ENCODE measurements at regions not wholly inside any gene's neighbourhood (a gene's known extent, or its start where the extent isn't known, plus 50 kb on each side); places are given as distances from the start of the nearest gene placed in this dataset.

GRCh38 chr1:98210064-98210463, 289.2 kb upstream of the DPYD start:
- no peak for TF ChIP-seq CTCF (IDR thresholded peaks at IDR 0.05; ENCODE audit: borderline replicate concordance, control extremely low read depth, extremely low read depth, insufficient read depth, missing control alignments)
- DNase-seq (ENCODE audit: low spot score): no peak
- in situ Hi-C loops (cut with MboI; ENCODE audit: low sequenced_read_pairs, unreplicated experiment): no loop called here

- in situ Hi-C loops (cut with MboI; ENCODE audit: low sequenced_read_pairs, unreplicated experiment): no loop called here
- DNase-seq (ENCODE audit: low spot score): no peak
- no peak for TF ChIP-seq CTCF (IDR thresholded peaks at IDR 0.05; ENCODE audit: borderline replicate concordance, control extremely low read depth, extremely low read depth, insufficient read depth, missing control alignments)
Measured at GRCh38 chr1:98205291-98206017, 284.6 kb upstream of the DPYD start.

- in situ Hi-C loops (cut with MboI; ENCODE audit: low sequenced_read_pairs, unreplicated experiment): no loop called here
- DNase-seq (ENCODE audit: low spot score): no peak
- no peak for TF ChIP-seq CTCF (IDR thresholded peaks at IDR 0.05; ENCODE audit: borderline replicate concordance, control extremely low read depth, extremely low read depth, insufficient read depth, missing control alignments)
Measured at GRCh38 chr1:98203466-98203865, 282.6 kb upstream of the DPYD start.

- no peak for TF ChIP-seq CTCF (IDR thresholded peaks at IDR 0.05; ENCODE audit: borderline replicate concordance, control extremely low read depth, extremely low read depth, insufficient read depth, missing control alignments)
- DNase-seq (ENCODE audit: low spot score): no peak
- in situ Hi-C loops (cut with MboI; ENCODE audit: low sequenced_read_pairs, unreplicated experiment): no loop called here
Measured at GRCh38 chr1:98201666-98202081, 280.8 kb upstream of the DPYD start.

GRCh38 chr1:98197356-98197755, 276.5 kb upstream of the DPYD start:
- no peak for TF ChIP-seq CTCF (IDR thresholded peaks at IDR 0.05; ENCODE audit: borderline replicate concordance, control extremely low read depth, extremely low read depth, insufficient read depth, missing control alignments)
- no peak for DNase-seq (ENCODE audit: low spot score)
- in situ Hi-C loops (cut with MboI; ENCODE audit: low sequenced_read_pairs, unreplicated experiment): no loop called here

- no peak for DNase-seq (ENCODE audit: low spot score)
- in situ Hi-C loops (cut with MboI; ENCODE audit: low sequenced_read_pairs, unreplicated experiment): no loop called here
Measured at GRCh38 chr1:98196012-98196411, 275.2 kb upstream of the DPYD start.

More at GRCh38 chr1:98196012-98196411, 275.2 kb upstream of the DPYD start:
- TF ChIP-seq CTCF (IDR thresholded peaks at IDR 0.05; ENCODE audit: borderline replicate concordance, control extremely low read depth, extremely low read depth, insufficient read depth, missing control alignments): no peak

Data from GM13976 (cell line).